ENCODE measurements at regions not wholly inside any gene's neighbourhood (a gene's known extent, or its start where the extent isn't known, plus 50 kb on each side); places are given as distances from the start of the nearest gene placed in this dataset.

DNA sequence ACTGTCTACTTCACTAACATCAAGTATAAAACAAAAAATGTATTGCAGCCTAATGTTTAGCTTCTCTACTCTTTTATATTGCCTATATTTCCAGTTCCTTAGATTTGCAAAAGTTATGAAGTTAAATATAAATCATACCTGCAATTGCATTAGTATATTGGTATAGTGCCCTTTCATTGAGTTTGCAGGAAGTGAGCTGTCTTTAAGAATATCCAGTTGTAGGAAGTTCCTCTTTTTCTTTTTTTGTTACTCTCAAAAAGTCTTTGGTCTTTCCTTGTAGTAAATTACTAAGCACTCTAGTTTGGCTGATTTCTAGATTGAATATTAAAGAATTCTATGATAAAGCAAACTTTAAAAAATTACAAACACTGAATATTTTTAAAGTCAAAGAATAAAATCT, 71.3 kb upstream of the FN1 start:
- no peak overlapping the region for H3K27ac ChIP-seq
- POLR2A ChIA-PET (ENCODE audit: low non-redundant PET), result no interaction called here
- no peak for TF ChIP-seq CTCF (conservative IDR thresholded peaks at IDR 0.05; ENCODE audit: low read depth)
- DNase-seq (ENCODE audit: low spot score), result no peak
- CTCF ChIA-PET, result no interaction called here

GRCh38 chr2:215506604-215506990, 70.7 kb upstream of the FN1 start:
- H3K27ac ChIP-seq, result no peak overlapping the region
- POLR2A ChIA-PET (ENCODE audit: low non-redundant PET), result no interaction called here
- CTCF ChIA-PET, result interaction anchor here (0.8 kb wide), 1 partner anchor 259 kb away, joined by 4 read pairs; no protein-coding TSS in a partner anchor
- no peak for DNase-seq (ENCODE audit: low spot score)
- no peak for TF ChIP-seq CTCF (conservative IDR thresholded peaks at IDR 0.05; ENCODE audit: low read depth)

- TF ChIP-seq CTCF (conservative IDR thresholded peaks at IDR 0.05; ENCODE audit: low read depth), result no peak
- no peak for DNase-seq (ENCODE audit: low spot score)
- ChIA-PET CTCF (no interaction called here), POLR2A (ENCODE audit: low non-redundant PET) (no interaction called here)
- H3K27ac ChIP-seq, result no peak overlapping the region
These were observed 69.3 kb upstream of the FN1 start for GRCh38 chr2:215505044-215505786.

DNA sequence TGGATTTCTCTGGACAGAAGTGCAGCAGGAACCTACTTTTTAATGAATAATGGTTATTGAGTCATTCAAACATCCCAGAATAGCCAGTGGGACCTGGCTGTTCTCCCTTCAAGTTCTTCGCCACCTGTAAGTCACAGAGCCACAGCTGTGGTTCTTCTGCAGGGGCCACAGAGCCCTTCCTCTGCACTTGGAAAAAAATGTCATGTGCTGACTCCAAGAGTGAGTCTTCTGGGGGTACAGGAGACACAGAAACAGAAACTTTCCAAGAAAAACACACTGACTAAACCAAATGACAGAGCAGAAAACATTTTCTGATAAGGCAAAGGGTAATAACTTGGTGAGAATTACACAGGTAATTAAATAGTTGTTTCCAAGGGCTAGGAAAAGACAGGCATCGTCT, 68.7 kb upstream of the FN1 start:
- H3K27ac ChIP-seq, result no peak overlapping the region
- CTCF ChIA-PET, result interaction anchor here (0.7 kb wide), 1 partner anchor 106 kb away, joined by 4 read pairs; no protein-coding TSS in a partner anchor
- POLR2A ChIA-PET (ENCODE audit: low non-redundant PET), result no interaction called here
- no peak for DNase-seq (ENCODE audit: low spot score)
- TF ChIP-seq CTCF (conservative IDR thresholded peaks at IDR 0.05; ENCODE audit: low read depth), result no peak

DNA sequence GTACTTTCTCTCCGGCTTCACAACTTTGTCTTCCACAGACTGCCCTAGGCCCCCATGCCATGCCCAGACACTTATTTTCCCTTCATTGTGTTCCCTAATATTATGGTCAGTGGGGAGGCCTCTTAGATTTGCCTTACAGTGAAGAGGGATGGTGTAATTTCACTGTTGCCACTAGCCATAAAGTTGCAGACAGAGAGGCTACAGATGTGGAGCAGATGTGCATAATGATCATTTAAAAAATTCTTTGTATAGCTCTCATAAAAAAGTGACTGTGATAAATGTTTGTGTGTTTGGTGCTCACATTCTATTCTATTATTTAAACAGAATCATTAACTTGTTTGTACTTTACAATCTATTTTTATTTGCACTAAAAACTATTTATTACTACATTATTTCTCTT, 67.5 kb upstream of the FN1 start:
- CTCF ChIA-PET, result no interaction called here
- no peak for TF ChIP-seq CTCF (conservative IDR thresholded peaks at IDR 0.05; ENCODE audit: low read depth)
- no peak for DNase-seq (ENCODE audit: low spot score)
- no peak overlapping the region for H3K27ac ChIP-seq
- POLR2A ChIA-PET (ENCODE audit: low non-redundant PET), result no interaction called here

DNA sequence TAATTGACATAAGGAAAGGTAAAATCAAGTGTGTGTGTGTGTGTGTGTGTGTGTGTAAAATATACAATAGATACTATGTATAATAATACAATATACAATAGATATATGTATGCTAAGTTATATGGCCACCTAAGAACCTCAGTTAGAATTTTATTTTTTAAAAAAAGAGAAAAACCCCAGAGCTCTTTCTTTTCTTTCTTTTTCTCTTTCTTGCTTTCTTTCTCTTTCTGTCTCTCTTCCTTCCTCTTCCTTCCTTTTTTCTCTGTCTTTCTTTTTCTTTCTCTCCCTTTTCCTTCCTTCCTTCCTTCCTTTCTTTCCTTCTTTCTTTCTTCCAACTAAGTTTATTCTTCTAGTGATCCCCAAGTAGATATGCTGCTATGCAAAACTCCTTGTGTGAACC, 64.6 kb upstream of the FN1 start:
- ChIA-PET POLR2A (ENCODE audit: low non-redundant PET) (no interaction called here), CTCF (interaction anchor here (0.6 kb wide), 2 partner anchors 20 to 45 kb away, joined by 3 read pairs; no protein-coding TSS in a partner anchor)
- no peak for TF ChIP-seq CTCF (conservative IDR thresholded peaks at IDR 0.05; ENCODE audit: low read depth)
- H3K27ac ChIP-seq, result no peak overlapping the region
- no peak for DNase-seq (ENCODE audit: low spot score)
